ENCODE measurements at regions not wholly inside any gene's neighbourhood (a gene's known extent, or its start where the extent isn't known, plus 50 kb on each side); places are given as distances from the start of the nearest gene placed in this dataset.

DNA sequence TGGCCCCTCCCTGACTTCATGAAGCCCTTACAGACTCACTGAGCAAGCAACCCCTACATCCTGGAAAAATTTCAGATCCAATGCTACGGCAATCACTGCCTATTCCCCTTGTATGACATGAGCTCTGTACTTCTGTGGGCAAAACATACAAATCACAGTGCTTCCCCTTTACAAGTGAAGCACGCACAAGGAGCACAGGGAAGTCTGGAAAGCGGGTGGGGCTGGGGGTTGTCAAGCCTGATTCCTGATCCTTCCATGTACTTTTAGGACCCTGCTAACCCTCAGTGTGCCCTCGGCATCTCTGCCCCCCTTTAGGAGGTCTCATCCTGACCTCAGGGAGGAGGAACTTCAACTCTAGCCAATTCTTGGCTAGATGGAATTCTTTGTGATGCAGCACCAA, 405.7 kb upstream of the POU3F1 start:
- TF ChIP-seq, protein P1, sequence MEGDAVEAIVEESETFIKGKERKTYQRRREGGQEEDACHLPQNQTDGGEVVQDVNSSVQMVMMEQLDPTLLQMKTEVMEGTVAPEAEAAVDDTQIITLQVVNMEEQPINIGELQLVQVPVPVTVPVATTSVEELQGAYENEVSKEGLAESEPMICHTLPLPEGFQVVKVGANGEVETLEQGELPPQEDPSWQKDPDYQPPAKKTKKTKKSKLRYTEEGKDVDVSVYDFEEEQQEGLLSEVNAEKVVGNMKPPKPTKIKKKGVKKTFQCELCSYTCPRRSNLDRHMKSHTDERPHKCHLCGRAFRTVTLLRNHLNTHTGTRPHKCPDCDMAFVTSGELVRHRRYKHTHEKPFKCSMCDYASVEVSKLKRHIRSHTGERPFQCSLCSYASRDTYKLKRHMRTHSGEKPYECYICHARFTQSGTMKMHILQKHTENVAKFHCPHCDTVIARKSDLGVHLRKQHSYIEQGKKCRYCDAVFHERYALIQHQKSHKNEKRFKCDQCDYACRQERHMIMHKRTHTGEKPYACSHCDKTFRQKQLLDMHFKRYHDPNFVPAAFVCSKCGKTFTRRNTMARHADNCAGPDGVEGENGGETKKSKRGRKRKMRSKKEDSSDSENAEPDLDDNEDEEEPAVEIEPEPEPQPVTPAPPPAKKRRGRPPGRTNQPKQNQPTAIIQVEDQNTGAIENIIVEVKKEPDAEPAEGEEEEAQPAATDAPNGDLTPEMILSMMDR (IDR thresholded peaks at IDR 0.05; ENCODE audit: insufficient read depth, low read length, missing control alignments): no peak
- no peak for DNase-seq (ENCODE audit: low read depth, low spot score)
- POLR2A ChIA-PET: no interaction called here
- CTCF ChIA-PET: no interaction called here
- H3K4me3 ChIP-seq (ENCODE audit: low read depth, low read length): no peak overlapping the region

DNA sequence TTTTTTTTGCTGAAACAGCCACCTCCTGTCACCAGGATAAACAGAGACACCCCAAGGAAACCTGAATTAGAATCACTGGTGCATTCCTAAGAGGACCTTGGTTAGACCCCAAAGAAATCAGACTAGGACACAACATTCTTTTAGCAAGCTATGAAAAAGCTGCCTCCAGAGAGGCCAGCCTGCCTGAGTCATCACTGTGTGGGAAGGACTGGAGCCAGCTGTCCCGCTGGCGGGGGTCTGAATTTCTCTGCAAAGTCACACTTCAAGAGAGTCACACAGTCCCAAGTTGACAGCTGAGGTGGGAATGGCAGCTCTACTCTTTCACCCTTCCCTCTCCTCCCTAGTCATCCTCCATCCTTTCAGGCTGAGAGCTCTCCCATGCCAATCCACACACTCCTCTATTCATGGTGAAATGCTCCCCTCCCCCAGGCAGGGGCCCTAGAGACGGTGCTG, 405.0 kb upstream of the POU3F1 start:
- DNase-seq (ENCODE audit: low read depth, low spot score): peak; percentile 2
- no peak overlapping the region for H3K4me3 ChIP-seq (ENCODE audit: low read depth, low read length)

DNA sequence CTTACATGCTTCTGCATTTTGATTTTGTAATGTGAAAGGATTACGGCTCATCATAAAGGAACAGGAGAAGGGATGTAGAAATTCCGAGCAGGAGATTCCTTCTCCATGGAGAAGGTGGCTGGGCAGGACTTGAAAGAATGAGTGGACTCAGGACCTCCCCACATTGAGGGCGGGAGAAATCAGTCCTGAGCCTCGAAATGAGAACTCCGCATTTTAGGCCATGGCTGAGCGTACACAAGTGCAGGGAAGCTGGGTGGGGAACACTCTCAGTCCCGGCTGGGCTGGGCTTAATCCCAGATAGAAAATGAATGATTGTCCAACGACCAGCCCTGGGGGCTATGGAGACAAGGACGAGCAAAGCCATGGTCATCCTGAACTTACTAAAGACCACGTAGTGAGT, 402.3 kb upstream of the POU3F1 start:
- DNase-seq (ENCODE audit: low read depth, low spot score): no peak
- ChIA-PET POLR2A (no interaction called here), CTCF (no interaction called here)
- H3K4me3 ChIP-seq (ENCODE audit: low read depth, low read length): no peak overlapping the region
- TF ChIP-seq, protein P1 (IDR thresholded peaks at IDR 0.05; ENCODE audit: insufficient read depth, low read length, missing control alignments): no peak

More for the DNA sequence above, 405.0 kb upstream of the POU3F1 start:
- TF ChIP-seq, protein P1 (IDR thresholded peaks at IDR 0.05; ENCODE audit: insufficient read depth, low read length, missing control alignments): no peak
- CTCF ChIA-PET: no interaction called here
- POLR2A ChIA-PET: interaction anchor here (0.7 kb wide), 1 partner anchor 8 kb away, joined by 4 read pairs; no protein-coding TSS in a partner anchor

DNA sequence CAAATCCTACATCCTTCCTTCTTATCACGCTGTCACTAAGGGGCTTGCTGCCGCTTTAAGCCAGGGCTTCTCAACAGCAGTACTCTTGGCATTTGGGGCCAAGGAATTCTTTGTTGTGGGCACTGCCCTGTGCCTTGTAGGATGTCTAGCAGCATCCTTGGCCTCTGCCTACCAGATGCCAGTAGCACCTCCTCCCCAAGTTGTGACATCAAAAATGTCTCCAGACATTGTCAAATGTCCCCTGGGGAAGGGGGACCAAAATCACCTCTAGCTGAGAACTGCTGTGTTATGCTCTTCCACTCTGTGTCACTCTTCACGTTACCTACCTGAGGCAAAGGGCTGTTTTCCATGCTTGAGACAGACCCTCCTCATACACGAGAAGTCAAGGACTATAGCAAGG, 400.3 kb upstream of the POU3F1 start:
- POLR2A ChIA-PET: no interaction called here
- CTCF ChIA-PET: no interaction called here
- TF ChIP-seq, protein P1 (IDR thresholded peaks at IDR 0.05; ENCODE audit: insufficient read depth, low read length, missing control alignments): no peak
- DNase-seq (ENCODE audit: low read depth, low spot score): no peak
- H3K4me3 ChIP-seq (ENCODE audit: low read depth, low read length): no peak overlapping the region

DNA sequence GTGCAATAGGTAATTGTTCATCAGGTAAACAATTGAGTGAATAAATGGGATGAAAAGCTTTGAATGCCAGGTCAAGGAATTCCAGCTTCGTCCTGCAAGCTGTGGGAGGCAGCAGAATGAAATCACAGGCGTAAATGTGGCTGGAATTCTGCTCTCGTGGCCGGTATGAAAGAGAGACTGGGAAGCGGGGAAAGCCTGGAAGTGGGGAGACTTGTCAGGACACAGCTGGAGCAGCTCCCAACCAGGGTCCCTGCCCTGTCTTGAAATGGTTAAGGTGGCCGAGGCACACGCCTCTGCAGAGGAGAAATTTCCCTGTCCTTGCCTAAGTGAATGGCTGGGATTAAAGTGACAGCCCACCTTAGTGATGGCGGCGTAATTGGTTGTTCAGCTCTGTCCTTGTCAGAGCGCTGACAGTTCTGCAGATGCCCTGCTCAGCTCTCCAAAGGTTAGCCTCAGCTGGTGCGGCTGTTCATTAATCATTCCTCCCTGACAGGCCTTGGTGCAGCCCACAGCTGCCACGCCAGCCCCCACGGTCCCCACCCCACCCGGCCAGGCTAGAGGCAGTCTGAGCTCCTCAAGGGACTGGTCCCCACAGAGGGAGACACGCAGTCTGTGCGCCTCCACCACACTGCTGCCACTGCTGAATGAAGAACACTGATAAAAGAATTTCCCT, 398.3 kb upstream of the POU3F1 start:
- ChIA-PET POLR2A (interaction anchor here (0.7 kb wide), 1 partner anchor 637 kb away, joined by 3 read pairs; the partner anchor contains the start of gene YRDC), CTCF (no interaction called here)
- H3K4me3 ChIP-seq (ENCODE audit: low read depth, low read length): no peak overlapping the region
- TF ChIP-seq, protein P1 (IDR thresholded peaks at IDR 0.05; ENCODE audit: insufficient read depth, low read length, missing control alignments): no peak
- no peak for DNase-seq (ENCODE audit: low read depth, low spot score)

DNA sequence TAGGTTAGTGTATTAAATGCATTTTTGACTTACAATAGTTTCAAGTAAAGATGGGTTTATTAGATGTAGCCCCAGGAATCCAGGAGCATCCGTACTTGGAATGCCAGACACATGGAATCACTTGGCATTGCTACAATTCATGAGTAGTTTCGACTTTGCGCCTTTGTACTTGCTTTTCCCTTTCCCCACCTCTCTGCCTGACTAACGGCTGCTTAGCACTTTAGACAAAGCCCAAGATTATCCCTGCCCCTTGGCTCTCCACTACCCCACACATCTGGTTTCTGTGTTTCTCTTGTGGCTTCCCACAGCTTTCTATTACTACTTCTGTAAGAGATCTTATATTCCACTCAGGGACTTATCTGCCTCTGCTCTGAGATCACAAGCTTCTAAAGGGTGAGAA, 397.7 kb upstream of the POU3F1 start:
- CTCF ChIA-PET: no interaction called here
- TF ChIP-seq, protein P1 (IDR thresholded peaks at IDR 0.05; ENCODE audit: insufficient read depth, low read length, missing control alignments): no peak
- DNase-seq (ENCODE audit: low read depth, low spot score): peak; percentile 31
- POLR2A ChIA-PET: no interaction called here
- no peak overlapping the region for H3K4me3 ChIP-seq (ENCODE audit: low read depth, low read length)
